ENCODE measurements at regions not wholly inside any gene's neighbourhood (a gene's known extent, or its start where the extent isn't known, plus 50 kb on each side); places are given as distances from the start of the nearest gene placed in this dataset.

GRCh38 chr10:62638062-62638477 is 166.4 kb upstream of the ADO start:
- H3K4me1 ChIP-seq (ENCODE audit: control insufficient read depth, insufficient read depth, low read length), result peaks cover 50% of the 10 kb centered on the region
- DNase-seq, result peak; percentile 37 to 57

GRCh38 chr10:62639144-62639543 is 165.4 kb upstream of the ADO start:
- H3K4me3 ChIP-seq (ENCODE audit: low read length), result no peak overlapping the region

More at GRCh38 chr10:62638062-62638477, 166.4 kb upstream of the ADO start:
- H3K36me3 Mint-ChIP-seq, result no peaks in the 10 kb centered on the region
- peak; percentile 12 to 50 (median 19) for ATAC-seq
- H3K4me3 ChIP-seq (ENCODE audit: low read length), result no peak overlapping the region
- 21% methylated on average over 5 of the region's 7 CpGs for WGBS (ENCODE audit: insufficient coverage)
- no peaks in the 10 kb centered on the region for H3K9me3 ChIP-seq (ENCODE audit: control insufficient read depth, insufficient read depth, low read length)
- TF ChIP-seq CTCF (IDR thresholded peaks at IDR 0.05), result no peak
- H3K27ac ChIP-seq (ENCODE audit: low read length), result peak overlapping the region; percentile 94
- H3K27ac Mint-ChIP-seq, result no peak overlapping the region
- H3K27me3 ChIP-seq (ENCODE audit: control insufficient read depth, insufficient read depth, low read length), result no peaks in the 10 kb centered on the region
- H3K36me3 ChIP-seq (ENCODE audit: control insufficient read depth, insufficient read depth, low read length), result no peaks in the 10 kb centered on the region
- no peaks in the 10 kb centered on the region for H3K9me3 Mint-ChIP-seq
- H3K4me3 Mint-ChIP-seq, result no peak overlapping the region
- no peaks in the 10 kb centered on the region for H3K27me3 Mint-ChIP-seq (ENCODE audit: low read depth in 2 of 2)
- intact Hi-C loops (cut with micrococcal nuclease), result loop anchor here (5.0 kb wide), 3 partner anchors 219 to 696 kb away; partner anchors contain the start of gene NRBF2
- peaks cover 6 to 9% of the 10 kb centered on the region in 2 donors for H3K4me1 Mint-ChIP-seq

DNA sequence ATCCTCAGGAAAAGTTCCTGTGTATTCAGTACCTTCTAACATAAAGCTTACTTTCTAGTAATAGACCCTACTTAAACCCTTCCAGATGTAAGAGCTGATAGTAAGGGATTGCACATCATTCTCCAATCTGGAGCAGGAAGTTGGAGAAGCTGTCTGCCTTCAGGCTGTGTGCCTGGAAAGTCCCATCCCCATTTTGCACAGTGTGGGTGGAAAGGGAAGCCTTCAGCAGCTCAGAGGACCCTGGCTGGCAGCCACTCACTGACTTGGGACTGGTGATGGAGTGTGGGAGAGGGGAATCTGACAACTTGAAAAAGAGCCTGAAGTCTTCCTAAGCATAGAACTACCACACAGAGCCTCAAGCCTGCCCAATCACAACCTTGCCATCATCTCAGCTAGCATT is 164.1 kb upstream of the ADO start:
- H3K27ac ChIP-seq (ENCODE audit: low read length), result no peak overlapping the region
- Mint-ChIP-seq H3K27me3 (ENCODE audit: low read depth in 2 of 2) (no peaks in the 10 kb centered on the region), H3K4me3 (no peak overlapping the region), H3K9me3 (no peaks in the 10 kb centered on the region), H3K36me3 (no peaks in the 10 kb centered on the region), H3K4me1 (peaks cover 0 to 9% of the 10 kb centered on the region in 2 donors), H3K27ac (no peak overlapping the region)
- no peaks in the 10 kb centered on the region for H3K27me3 ChIP-seq (ENCODE audit: control insufficient read depth, insufficient read depth, low read length)
- no peak overlapping the region for H3K4me3 ChIP-seq (ENCODE audit: low read length)
- peaks cover 38% of the 10 kb centered on the region for H3K4me1 ChIP-seq (ENCODE audit: control insufficient read depth, insufficient read depth, low read length)
- no peaks in the 10 kb centered on the region for H3K36me3 ChIP-seq (ENCODE audit: control insufficient read depth, insufficient read depth, low read length)
- no peak for TF ChIP-seq CTCF (IDR thresholded peaks at IDR 0.05)
- intact Hi-C loops (cut with micrococcal nuclease), result no loop called here
- no peak for DNase-seq
- ATAC-seq, result no peak
- no peaks in the 10 kb centered on the region for H3K9me3 ChIP-seq (ENCODE audit: control insufficient read depth, insufficient read depth, low read length)

More at GRCh38 chr10:62639144-62639543, 165.4 kb upstream of the ADO start:
- Mint-ChIP-seq H3K36me3 (no peaks in the 10 kb centered on the region), H3K4me3 (no peak overlapping the region), H3K27ac (no peak overlapping the region), H3K9me3 (no peaks in the 10 kb centered on the region), H3K4me1 (peaks cover 2 to 12% of the 10 kb centered on the region in 2 donors), H3K27me3 (ENCODE audit: low read depth in 2 of 2) (no peaks in the 10 kb centered on the region)
- WGBS (ENCODE audit: insufficient coverage), result 86% methylated on average over 2 of the region's 2 CpGs
- Histone ChIP-seq H3K27ac (ENCODE audit: low read length) (no peak overlapping the region), H3K4me1 (ENCODE audit: control insufficient read depth, insufficient read depth, low read length) (peaks cover 45% of the 10 kb centered on the region), H3K9me3 (ENCODE audit: control insufficient read depth, insufficient read depth, low read length) (no peaks in the 10 kb centered on the region), H3K36me3 (ENCODE audit: control insufficient read depth, insufficient read depth, low read length) (no peaks in the 10 kb centered on the region), H3K27me3 (ENCODE audit: control insufficient read depth, insufficient read depth, low read length) (no peaks in the 10 kb centered on the region)
- no peak for ATAC-seq
- intact Hi-C loops (cut with micrococcal nuclease), result loop anchor here (5.0 kb wide), 3 partner anchors 218 to 697 kb away; partner anchors contain the start of gene NRBF2
- TF ChIP-seq CTCF (IDR thresholded peaks at IDR 0.05), result no peak
- DNase-seq, result no peak

Data from natural killer cell (primary cell).